GM23338 (cell line): ENCODE measurements at regions not wholly inside any gene's neighbourhood (a gene's known extent, or its start where the extent isn't known, plus 50 kb on each side); places are given as distances from the start of the nearest gene placed in this dataset.

Experiments used
- ATAC-seq: fragments of 200-7000 bp; cut with Tn5 transposase; 3 replicates; pipeline ENCODE4 v1.9.1; 2020
- DNase-seq: peaks from one replicate; pipeline ENCODE4 v3.0.0-alpha.2; 2015; ENCODE audit warnings: low spot score
- H2AFZ ChIP-seq: fragments of 200-600 bp; sonication (generic); 2 replicates; pipeline ENCODE4 v1.8.0; 2016; ENCODE audit warnings: antibody characterized with exemption, mild to moderate bottlenecking, moderate library complexity
- H3F3A ChIP-seq: fragments of 200-600 bp; sonication (generic); replicated peaks from 2 replicates; pipeline ENCODE4 v1.8.0; 2017; ENCODE audit warnings: antibody characterized with exemption, mixed run types, low read depth
- H3K27ac ChIP-seq: fragments of 200-600 bp; sonication (generic); 2 replicates; pipeline ENCODE4 v1.6.1; 2016; ENCODE audit warnings: low read depth
- H3K27me3 ChIP-seq: fragments of 200-600 bp; sonication (generic); 2 replicates; pipeline ENCODE4 v1.8.0; 2016; ENCODE audit warnings: mild to moderate bottlenecking, mixed run types, moderate library complexity; ENCODE audit not compliant: insufficient read depth
- H3K36me3 ChIP-seq: fragments of 200-600 bp; sonication (generic); 2 replicates; pipeline ENCODE4 v1.8.0; 2016; ENCODE audit warnings: mild to moderate bottlenecking; ENCODE audit not compliant: insufficient read depth
- H3K4me1 ChIP-seq: fragments of 200-600 bp; sonication (generic); 2 replicates; pipeline ENCODE4 v1.8.0; 2016; ENCODE audit warnings: mild to moderate bottlenecking, moderate library complexity; ENCODE audit not compliant: insufficient read depth
- H3K4me2 ChIP-seq: fragments of 200-600 bp; sonication (generic); 2 replicates; pipeline ENCODE4 v1.7.1; 2017; ENCODE audit warnings: mixed run types
- H3K4me3 ChIP-seq: fragments of 200-600 bp; sonication (generic); 2 replicates; pipeline ENCODE4 v1.6.1; 2016; ENCODE audit warnings: mixed run types
- H3K79me2 ChIP-seq: fragments of 200-600 bp; sonication (generic); replicated peaks from 2 replicates; pipeline ENCODE4 v1.8.0; 2017; ENCODE audit warnings: mild to moderate bottlenecking; ENCODE audit not compliant: insufficient read depth
- H3K9me2 ChIP-seq: fragments of 200-600 bp; sonication (generic); 2 replicates; pipeline ENCODE4 v1.8.0; 2017; ENCODE audit not compliant: insufficient read depth
- H4K20me1 ChIP-seq: fragments of 200-600 bp; sonication (generic); replicated peaks from 2 replicates; pipeline ENCODE4 v1.8.0; 2017; ENCODE audit warnings: mild to moderate bottlenecking; ENCODE audit not compliant: insufficient read depth
- H3K27ac Mint-ChIP-seq: 2 replicates; pipeline ENCODE4 v1.8.0; 2020; ENCODE audit warnings: inconsistent platforms, mild to moderate bottlenecking, moderate library complexity, mixed read lengths
- H3K27me3 Mint-ChIP-seq: 3 replicates; pipeline ENCODE4 v1.8.0; 2022; ENCODE audit warnings: low read depth, mild to moderate bottlenecking, moderate library complexity, mixed read lengths, inconsistent platforms; ENCODE audit not compliant: insufficient read depth, poor library complexity
- H3K36me3 Mint-ChIP-seq: 3 replicates; pipeline ENCODE4 v1.8.0; 2021; ENCODE audit warnings: low read depth, mild to moderate bottlenecking, inconsistent platforms, moderate library complexity, mixed read lengths
- H3K4me1 Mint-ChIP-seq: 3 replicates; pipeline ENCODE4 v1.8.0; 2020; ENCODE audit warnings: mild to moderate bottlenecking, inconsistent platforms, mixed read lengths
- H3K4me3 Mint-ChIP-seq: 3 replicates; pipeline ENCODE4 v1.8.0; 2021; ENCODE audit warnings: moderate library complexity, mild to moderate bottlenecking, inconsistent platforms, mixed read lengths
- H3K9me3 Mint-ChIP-seq: 3 replicates; pipeline ENCODE4 v1.8.0; 2020; ENCODE audit warnings: moderate library complexity, mild to moderate bottlenecking, inconsistent platforms, mixed read lengths
- CREB1 ChIP-seq: fragments of 250-450 bp; sonication (Bioruptor Pico); IDR thresholded peaks from 2 replicates; pipeline ENCODE4 v1.5.0; 2020; ENCODE audit warnings: low read depth, mild to moderate bottlenecking, moderate library complexity
- CTCF ChIP-seq, 2 experiments: fragments of 200-600 bp in 1 of 2; sonication (generic) in 1 of 2; conservative IDR thresholded peaks; 2 replicates each; pipeline versions ENCODE4 v1.5.1 to v1.6.1; 2016 to 2017; ENCODE audit warnings: antibody characterized with exemption in 2 of 2, low read depth in 2 of 2, mild to moderate bottlenecking in 2 of 2, moderate library complexity in 1 of 2
- ETS1 ChIP-seq: IDR thresholded peaks from 2 replicates; pipeline ENCODE4 v1.6.1; 2016; ENCODE audit warnings: antibody characterized with exemption
- EZH2 ChIP-seq: fragments of 200-600 bp; sonication (generic); IDR thresholded peaks from one replicate; pipeline ENCODE4 v1.8.0; 2017; ENCODE audit warnings: antibody characterized with exemption, mild to moderate bottlenecking, low read depth; ENCODE audit not compliant: unreplicated experiment
- EZH2phosphoT487 ChIP-seq: fragments of 200-600 bp; sonication (generic); IDR thresholded peaks from one replicate; pipeline ENCODE4 v1.8.1; 2018; ENCODE audit warnings: antibody characterized with exemption; ENCODE audit not compliant: unreplicated experiment
- JUNB ChIP-seq: IDR thresholded peaks from one replicate; pipeline ENCODE4 v1.6.1; 2016; ENCODE audit warnings: antibody characterized with exemption; ENCODE audit not compliant: unreplicated experiment
- NANOG ChIP-seq: IDR thresholded peaks from 2 replicates; pipeline ENCODE4 v1.6.1; 2016; ENCODE audit warnings: antibody characterized with exemption, borderline replicate concordance
- REST ChIP-seq: IDR thresholded peaks from one replicate; pipeline ENCODE4 v1.6.1; 2018; ENCODE audit warnings: antibody characterized with exemption; ENCODE audit not compliant: unreplicated experiment
- ZNF114 ChIP-seq: fragments of 250-450 bp; sonication (Bioruptor Pico); IDR thresholded peaks from 2 replicates; pipeline ENCODE4 v1.5.0; 2020; ENCODE audit warnings: mild to moderate bottlenecking, moderate library complexity
- ZNF331 ChIP-seq: fragments of 250-450 bp; sonication (Bioruptor Pico); IDR thresholded peaks from 2 replicates; pipeline ENCODE4 v1.5.0; 2020; ENCODE audit warnings: low read depth, mild to moderate bottlenecking, moderate library complexity

- DNase-seq, result no peak
- Mint-ChIP-seq H3K27ac (no peak overlapping the region), H3K36me3 (no peaks in the 10 kb centered on the region), H3K4me3 (no peak overlapping the region), H3K4me1 (peaks cover 29% of the 10 kb centered on the region), H3K27me3 (peaks cover 5% of the 10 kb centered on the region), H3K9me3 (no peaks in the 10 kb centered on the region)
- Histone ChIP-seq H3K27me3 (no peaks in the 10 kb centered on the region), H3K27ac (no peak overlapping the region), H3K4me2 (no peak overlapping the region), H3K9me2 (0 out of 2 replicates have a peak, but pooled peaks cover 6% of the 10 kb centered on the region), H3F3A (no peaks in the 10 kb centered on the region), H3K36me3 (no peaks in the 10 kb centered on the region), H3K4me3 (no peak overlapping the region), H3K4me1 (peaks cover 8% of the 10 kb centered on the region; the same call in 1 of the 2 replicates), H2AFZ (no peak overlapping the region), H3K79me2 (no peaks in the 10 kb centered on the region), H4K20me1 (no peaks in the 10 kb centered on the region)
- TF ChIP-seq CTCF (conservative IDR thresholded peaks at IDR 0.05; ENCODE audit: low read depth in 2 of 2) (no peak), NANOG (no peak), ZNF331 (CRISPR knock-in tag) (no peak), EZH2phosphoT487 (no peak), CREB1 (CRISPR knock-in tag) (no peak), JUNB (no peak), ETS1 (no peak)
- no peak for ATAC-seq
Measured at GRCh38 chr3:182215881-182216280, 504.2 kb downstream of the SOX2 start.

GRCh38 chr3:182216311-182216970 is 504.7 kb downstream of the SOX2 start:
- Histone ChIP-seq H3K4me2 (no peak overlapping the region), H3K79me2 (no peaks in the 10 kb centered on the region), H3K27me3 (no peaks in the 10 kb centered on the region), H4K20me1 (no peaks in the 10 kb centered on the region), H3K4me3 (no peak overlapping the region), H3F3A (no peaks in the 10 kb centered on the region), H3K27ac (no peak overlapping the region), H3K36me3 (no peaks in the 10 kb centered on the region), H3K4me1 (peaks cover 8% of the 10 kb centered on the region; the same call in 1 of the 2 replicates), H3K9me2 (0 out of 2 replicates have a peak, but pooled peaks cover 6% of the 10 kb centered on the region), H2AFZ (no peak overlapping the region)
- no peak overlapping the region for H3K27ac Mint-ChIP-seq
- no peak for DNase-seq
- H3K36me3 Mint-ChIP-seq, result no peaks in the 10 kb centered on the region
- H3K9me3 Mint-ChIP-seq, result no peaks in the 10 kb centered on the region
- no peak overlapping the region for H3K4me3 Mint-ChIP-seq
- TF ChIP-seq ZNF114 (CRISPR knock-in tag) (no peak), ETS1 (no peak), REST (no peak), EZH2phosphoT487 (no peak), EZH2 (no peak), ZNF331 (CRISPR knock-in tag) (no peak)
- H3K4me1 Mint-ChIP-seq, result peaks cover 27% of the 10 kb centered on the region
- peaks cover 5% of the 10 kb centered on the region for H3K27me3 Mint-ChIP-seq
- ATAC-seq, result no peak
